Colonic mucosa (tissue), 4 donors: ENCODE measurements at regions not wholly inside any gene's neighbourhood (a gene's known extent, or its start where the extent isn't known, plus 50 kb on each side); places are given as distances from the start of the nearest gene placed in this dataset.

ENCODE experiments used
- DNase-seq: peaks from one replicate; pipeline ENCODE4 v3.0.0-alpha.2; 2020
- H3K27ac ChIP-seq: fragments of 200-600 bp; one replicate; pipeline ENCODE4 v1.8.0; 2021
- H3K27me3 ChIP-seq: fragments of 200-600 bp; one replicate; pipeline ENCODE4 v1.8.0; 2021
- H3K36me3 ChIP-seq: fragments of 200-600 bp; one replicate; pipeline ENCODE4 v1.8.0; 2021
- H3K4me1 ChIP-seq: fragments of 200-600 bp; one replicate; pipeline ENCODE4 v1.8.0; 2021; ENCODE audit warnings: mild to moderate bottlenecking
- H3K4me3 ChIP-seq: fragments of 200-600 bp; one replicate; pipeline ENCODE4 v1.8.0; 2021
- H3K9ac ChIP-seq, 2 donors: one replicate each; pipeline ENCODE4 v1.7.0; 2013; ENCODE audit warnings: control low read depth in 2 of 2, low read depth in 2 of 2, low read length in 2 of 2
- H3K9me3 ChIP-seq: fragments of 200-600 bp; one replicate; pipeline ENCODE4 v1.8.0; 2021
- CTCF ChIP-seq: fragments of 200-600 bp; IDR thresholded peaks from one replicate; pipeline ENCODE4 v1.8.0; 2022; ENCODE audit warnings: antibody characterized with exemption, mild to moderate bottlenecking
- intact Hi-C: fragments of 100-400 bp; cut with DNase I; formaldehyde crosslinking; loops from one replicate; pipeline ENCODE4 v1.14.1; 2022
- donor health status: healthy.
- donor health status: DM: no; HTN: no; CAD: no.
- donor health status: DM: no; HTN: no; CAD: no.

GRCh38 chr12:68445824-68446223, 113.7 kb upstream of the MDM1 start:
- DNase-seq: no peak
- intact Hi-C loops: no loop called here
- no peaks in the 10 kb centered on the region for H3K27me3 ChIP-seq

GRCh38 chr12:68446384-68446783, 114.2 kb upstream of the MDM1 start:
- H3K4me3 ChIP-seq: no peak overlapping the region
- no peaks in the 10 kb centered on the region for H3K9me3 ChIP-seq
- H3K4me1 ChIP-seq: no peaks in the 10 kb centered on the region
- no peaks in the 10 kb centered on the region for H3K27me3 ChIP-seq
- H3K27ac ChIP-seq: no peak overlapping the region
- intact Hi-C loops: no loop called here
- no peak for TF ChIP-seq CTCF
- H3K36me3 ChIP-seq: no peaks in the 10 kb centered on the region
- DNase-seq: no peak
- H3K9ac ChIP-seq: no peak overlapping the region

More at GRCh38 chr12:68445824-68446223, 113.7 kb upstream of the MDM1 start:
- Histone ChIP-seq H3K9me3 (no peaks in the 10 kb centered on the region), H3K4me1 (no peaks in the 10 kb centered on the region), H3K36me3 (no peaks in the 10 kb centered on the region), H3K4me3 (no peak overlapping the region), H3K9ac (no peak overlapping the region), H3K27ac (no peak overlapping the region)
- TF ChIP-seq CTCF: no peak

- Histone ChIP-seq H3K9ac (no peak overlapping the region), H3K4me1 (peaks cover 1% of the 10 kb centered on the region), H3K27me3 (no peaks in the 10 kb centered on the region), H3K9me3 (no peaks in the 10 kb centered on the region), H3K27ac (no peak overlapping the region), H3K36me3 (no peaks in the 10 kb centered on the region), H3K4me3 (no peak overlapping the region)
- no peak for DNase-seq
- no peak for TF ChIP-seq CTCF
- intact Hi-C loops: no loop called here
Observed at GRCh38 chr12:68446901-68447796, 115.0 kb upstream of the MDM1 start.

GRCh38 chr12:68447797-68448260, 115.7 kb upstream of the MDM1 start:
- H3K9me3 ChIP-seq: no peaks in the 10 kb centered on the region
- no peak for DNase-seq
- H3K4me1 ChIP-seq: peaks cover 4% of the 10 kb centered on the region
- H3K36me3 ChIP-seq: no peaks in the 10 kb centered on the region
- no peak overlapping the region for H3K27ac ChIP-seq
- no peaks in the 10 kb centered on the region for H3K27me3 ChIP-seq
- intact Hi-C loops: no loop called here
- no peak for TF ChIP-seq CTCF
- H3K9ac ChIP-seq: no peak overlapping the region
- no peak overlapping the region for H3K4me3 ChIP-seq

- no peaks in the 10 kb centered on the region for H3K9me3 ChIP-seq
- H3K9ac ChIP-seq: no peak overlapping the region
- no peak for TF ChIP-seq CTCF
- peaks cover 4% of the 10 kb centered on the region for H3K4me1 ChIP-seq
- H3K27ac ChIP-seq: no peak overlapping the region
- DNase-seq: no peak
- no peaks in the 10 kb centered on the region for H3K36me3 ChIP-seq
- H3K27me3 ChIP-seq: no peaks in the 10 kb centered on the region
- intact Hi-C loops: no loop called here
- no peak overlapping the region for H3K4me3 ChIP-seq
Observed at GRCh38 chr12:68449196-68449595, 117.0 kb upstream of the MDM1 start.
